ENCODE measurements at regions not wholly inside any gene's neighbourhood (a gene's known extent, or its start where the extent isn't known, plus 50 kb on each side); places are given as distances from the start of the nearest gene placed in this dataset.

DNA sequence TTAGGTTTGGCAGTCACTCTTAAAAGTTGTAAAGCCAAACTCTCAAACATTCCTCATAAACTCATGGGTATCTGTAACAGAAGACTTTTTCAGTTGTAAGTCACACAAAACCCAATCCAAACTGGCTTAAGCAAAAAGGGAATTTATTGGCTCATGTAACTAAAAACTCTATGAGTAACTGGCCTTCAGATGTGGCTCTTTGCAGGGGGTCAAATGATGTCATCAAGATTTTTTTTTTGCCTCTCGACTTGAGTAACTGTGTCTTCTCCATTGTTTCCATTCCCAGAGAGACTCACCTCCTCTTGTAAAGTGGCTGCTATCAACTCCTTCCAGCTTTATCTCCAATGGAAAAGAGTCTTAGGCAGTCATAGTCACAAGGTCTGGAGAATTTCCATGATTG lies 645.0 kb downstream of the DHX35 start:
- TF ChIP-seq, protein P1, sequence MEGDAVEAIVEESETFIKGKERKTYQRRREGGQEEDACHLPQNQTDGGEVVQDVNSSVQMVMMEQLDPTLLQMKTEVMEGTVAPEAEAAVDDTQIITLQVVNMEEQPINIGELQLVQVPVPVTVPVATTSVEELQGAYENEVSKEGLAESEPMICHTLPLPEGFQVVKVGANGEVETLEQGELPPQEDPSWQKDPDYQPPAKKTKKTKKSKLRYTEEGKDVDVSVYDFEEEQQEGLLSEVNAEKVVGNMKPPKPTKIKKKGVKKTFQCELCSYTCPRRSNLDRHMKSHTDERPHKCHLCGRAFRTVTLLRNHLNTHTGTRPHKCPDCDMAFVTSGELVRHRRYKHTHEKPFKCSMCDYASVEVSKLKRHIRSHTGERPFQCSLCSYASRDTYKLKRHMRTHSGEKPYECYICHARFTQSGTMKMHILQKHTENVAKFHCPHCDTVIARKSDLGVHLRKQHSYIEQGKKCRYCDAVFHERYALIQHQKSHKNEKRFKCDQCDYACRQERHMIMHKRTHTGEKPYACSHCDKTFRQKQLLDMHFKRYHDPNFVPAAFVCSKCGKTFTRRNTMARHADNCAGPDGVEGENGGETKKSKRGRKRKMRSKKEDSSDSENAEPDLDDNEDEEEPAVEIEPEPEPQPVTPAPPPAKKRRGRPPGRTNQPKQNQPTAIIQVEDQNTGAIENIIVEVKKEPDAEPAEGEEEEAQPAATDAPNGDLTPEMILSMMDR (IDR thresholded peaks at IDR 0.05; ENCODE audit: control extremely low read depth in 1 of 3, insufficient read depth in 1 of 3, low read depth in 1 of 3, low read length in 3 of 3): no peak
- no peak for TF ChIP-seq RBBP5 (IDR thresholded peaks at IDR 0.05; ENCODE audit: borderline replicate concordance, low read depth, low read length)
- no peak for TF ChIP-seq YY1 (IDR thresholded peaks at IDR 0.05; ENCODE audit: low read depth, low read length)
- TF ChIP-seq, protein P2, sequence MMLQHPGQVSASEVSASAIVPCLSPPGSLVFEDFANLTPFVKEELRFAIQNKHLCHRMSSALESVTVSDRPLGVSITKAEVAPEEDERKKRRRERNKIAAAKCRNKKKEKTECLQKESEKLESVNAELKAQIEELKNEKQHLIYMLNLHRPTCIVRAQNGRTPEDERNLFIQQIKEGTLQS (IDR thresholded peaks at IDR 0.05; ENCODE audit: insufficient read depth, low read depth, low read length): no peak
- no peak for TF ChIP-seq SIN3A (conservative IDR thresholded peaks at IDR 0.05 in 1 of 2, IDR thresholded peaks at IDR 0.05 in 1 of 2; ENCODE audit: low read depth in 1 of 2, low read length in 2 of 2)
- TF ChIP-seq TCF12 (IDR thresholded peaks at IDR 0.05; ENCODE audit: low read depth, low read length): no peak
- TF ChIP-seq EP300 (IDR thresholded peaks at IDR 0.05; ENCODE audit: borderline replicate concordance in 1 of 2, low read depth in 2 of 2, low read length in 2 of 2): no peak
- no peak for TF ChIP-seq KDM5A (IDR thresholded peaks at IDR 0.05; ENCODE audit: low read length)
- TF ChIP-seq, protein P3, sequence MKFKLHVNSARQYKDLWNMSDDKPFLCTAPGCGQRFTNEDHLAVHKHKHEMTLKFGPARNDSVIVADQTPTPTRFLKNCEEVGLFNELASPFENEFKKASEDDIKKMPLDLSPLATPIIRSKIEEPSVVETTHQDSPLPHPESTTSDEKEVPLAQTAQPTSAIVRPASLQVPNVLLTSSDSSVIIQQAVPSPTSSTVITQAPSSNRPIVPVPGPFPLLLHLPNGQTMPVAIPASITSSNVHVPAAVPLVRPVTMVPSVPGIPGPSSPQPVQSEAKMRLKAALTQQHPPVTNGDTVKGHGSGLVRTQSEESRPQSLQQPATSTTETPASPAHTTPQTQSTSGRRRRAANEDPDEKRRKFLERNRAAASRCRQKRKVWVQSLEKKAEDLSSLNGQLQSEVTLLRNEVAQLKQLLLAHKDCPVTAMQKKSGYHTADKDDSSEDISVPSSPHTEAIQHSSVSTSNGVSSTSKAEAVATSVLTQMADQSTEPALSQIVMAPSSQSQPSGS (IDR thresholded peaks at IDR 0.05; ENCODE audit: low read length): no peak
- no peak for TF ChIP-seq TEAD4 (IDR thresholded peaks at IDR 0.05; ENCODE audit: low read depth, low read length)
- TF ChIP-seq TAF1 (IDR thresholded peaks at IDR 0.05; ENCODE audit: low read depth, low read length): no peak
- no peak for TF ChIP-seq GTF2F1 (IDR thresholded peaks at IDR 0.05; ENCODE audit: borderline replicate concordance, low read depth, low read length)
- no peak for TF ChIP-seq JUND (IDR thresholded peaks at IDR 0.05; ENCODE audit: low read length)
